BLaER1 treated with 17β-estradiol and CSF1 and Interleukin-3, amounts not matched to agents 10 nM and 100 nM (cell line): ENCODE measurements at regions not wholly inside any gene's neighbourhood (a gene's known extent, or its start where the extent isn't known, plus 50 kb on each side); places are given as distances from the start of the nearest gene placed in this dataset.
"Not testable (repeated sequence)": the region's sequence is repeated elsewhere in the genome, so short reads cannot be mapped to it uniquely, and the experiment has no call there.

Experiments used
- H3K27ac ChIP-seq, 11 experiments: shearing (Covaris generic); formaldehyde crosslinking; 2 replicates each; pipeline ENCODE4 v1.8.1; 2022
- H3K27me3 ChIP-seq, 11 experiments: shearing (Covaris generic); formaldehyde crosslinking; 2 replicates each; pipeline ENCODE4 v1.8.1; 2022
- H3K36me3 ChIP-seq, 11 experiments: shearing (Covaris generic); formaldehyde crosslinking; 2 replicates each; pipeline ENCODE4 v1.8.1; 2022
- H3K4me1 ChIP-seq, 10 experiments: shearing (Covaris generic); formaldehyde crosslinking; 2 replicates each; pipeline ENCODE4 v1.8.1; 2022
- H3K4me2 ChIP-seq, 11 experiments: shearing (Covaris generic); formaldehyde crosslinking; 2 replicates each; pipeline ENCODE4 v1.8.1; 2022
- H3K4me3 ChIP-seq, 10 experiments: shearing (Covaris generic); formaldehyde crosslinking; 2 replicates each; pipeline ENCODE4 v1.8.1; 2022
- H3K9ac ChIP-seq, 11 experiments: shearing (Covaris generic); formaldehyde crosslinking; 2 replicates each; pipeline ENCODE4 v1.8.1; 2022
- H3K9me3 ChIP-seq, 11 experiments: shearing (Covaris generic); formaldehyde crosslinking; replicated peaks in 1 of 11; 2 replicates each; pipeline ENCODE4 v1.8.1; 2022
- H4K20me1 ChIP-seq, 11 experiments: shearing (Covaris generic); formaldehyde crosslinking; 2 replicates each; pipeline ENCODE4 v1.8.1; 2022
- Cebpa-rat ChIP-seq, 11 experiments: shearing (Covaris generic); IDR thresholded peaks; 2 replicates each; pipeline ENCODE4 v1.8.1; 2022

- no peak for TF ChIP-seq Cebpa-rat (IDR thresholded peaks at IDR 0.05)
- Histone ChIP-seq H3K27me3 (no peaks in the 10 kb centered on the region), H3K4me2 (no peak overlapping the region), H3K27ac (no peak overlapping the region), H3K4me3 (no peak overlapping the region), H3K4me1 (no peaks in the 10 kb centered on the region), H3K9ac (no peak overlapping the region), H3K9me3 (peaks cover 2 to 32% (median 16%) of the 10 kb centered on the region in 11 experiments; a peak in 21 of 22 replicates), H3K36me3 (no peaks in the 10 kb centered on the region), H4K20me1 (no peaks in the 10 kb centered on the region)
Observed at GRCh38 chr10:113485736-113486135, 67.1 kb upstream of the HABP2 start.

GRCh38 chr10:113486531-113486930 lies 66.3 kb upstream of the HABP2 start:
- no peak overlapping the region for H3K4me3 ChIP-seq
- H3K4me1 ChIP-seq, result no peaks in the 10 kb centered on the region
- no peak for TF ChIP-seq Cebpa-rat (IDR thresholded peaks at IDR 0.05)
- no peaks in the 10 kb centered on the region for H3K27me3 ChIP-seq
- no peak overlapping the region for H3K4me2 ChIP-seq
- no peak overlapping the region for H3K9ac ChIP-seq
- no peaks in the 10 kb centered on the region for H4K20me1 ChIP-seq
- no peaks in the 10 kb centered on the region for H3K36me3 ChIP-seq
- peaks cover 0 to 24% (median 8%) of the 10 kb centered on the region in 11 experiments; a peak in 11 of 22 replicates for H3K9me3 ChIP-seq
- no peak overlapping the region for H3K27ac ChIP-seq

- H3K27me3 ChIP-seq, result no peaks in the 10 kb centered on the region
- H3K4me1 ChIP-seq, result no peaks in the 10 kb centered on the region
- no peak overlapping the region for H3K4me2 ChIP-seq
- H3K36me3 ChIP-seq, result no peaks in the 10 kb centered on the region
- H3K9ac ChIP-seq, result no peak overlapping the region
- no peaks in the 10 kb centered on the region for H4K20me1 ChIP-seq
- H3K9me3 ChIP-seq, result peaks cover 0 to 18% (median 6%) of the 10 kb centered on the region in 11 experiments; a peak in 6 of 22 replicates
- H3K4me3 ChIP-seq, result no peak overlapping the region
- H3K27ac ChIP-seq, result no peak overlapping the region
- TF ChIP-seq Cebpa-rat (IDR thresholded peaks at IDR 0.05), result no peak
Observed at GRCh38 chr10:113487154-113487553, 65.7 kb upstream of the HABP2 start.

- Histone ChIP-seq H3K9me3 (peaks cover 0 to 11% (median 6%) of the 10 kb centered on the region in 11 experiments; a peak in 4 of 22 replicates), H3K9ac (no peak overlapping the region), H3K4me1 (no peaks in the 10 kb centered on the region), H3K36me3 (no peaks in the 10 kb centered on the region), H3K4me3 (no peak overlapping the region), H3K27ac (no peak overlapping the region), H4K20me1 (no peaks in the 10 kb centered on the region), H3K4me2 (no peak overlapping the region), H3K27me3 (no peaks in the 10 kb centered on the region)
- no peak for TF ChIP-seq Cebpa-rat (IDR thresholded peaks at IDR 0.05)
Observed at GRCh38 chr10:113488186-113488585, 64.7 kb upstream of the HABP2 start.

- not testable (repeated sequence) for H3K9me3 ChIP-seq, H3K9ac ChIP-seq, H3K4me3 ChIP-seq, H4K20me1 ChIP-seq, H3K4me1 ChIP-seq, H3K27me3 ChIP-seq, H3K36me3 ChIP-seq, H3K4me2 ChIP-seq, H3K27ac ChIP-seq
Observed at GRCh38 chr10:113489522-113489921, 63.3 kb upstream of the HABP2 start.

GRCh38 chr10:113491967-113492565 lies 60.8 kb upstream of the HABP2 start:
- TF ChIP-seq Cebpa-rat (IDR thresholded peaks at IDR 0.05), result no peak
- no peaks in the 10 kb centered on the region for H3K27me3 ChIP-seq
- H3K4me3 ChIP-seq, result no peak overlapping the region
- peaks cover 0 to 5% (median 0%) of the 10 kb centered on the region in 11 experiments; a peak in 1 of 22 replicates for H3K9me3 ChIP-seq
- H3K27ac ChIP-seq, result no peak overlapping the region
- no peak overlapping the region for H3K4me2 ChIP-seq
- no peak overlapping the region for H3K9ac ChIP-seq
- no peaks in the 10 kb centered on the region for H4K20me1 ChIP-seq
- no peaks in the 10 kb centered on the region for H3K36me3 ChIP-seq
- peaks cover 0 to 12% (median 0%) of the 10 kb centered on the region in 10 experiments; a peak in 6 of 20 replicates for H3K4me1 ChIP-seq

GRCh38 chr10:113493195-113493594 lies 59.7 kb upstream of the HABP2 start:
- no peak overlapping the region for H3K27ac ChIP-seq
- H3K4me1 ChIP-seq, result peaks cover 0 to 18% (median 0%) of the 10 kb centered on the region in 10 experiments; a peak in 6 of 20 replicates
- no peak overlapping the region for H3K4me3 ChIP-seq
- H4K20me1 ChIP-seq, result no peaks in the 10 kb centered on the region
- TF ChIP-seq Cebpa-rat (IDR thresholded peaks at IDR 0.05), result no peak
- H3K4me2 ChIP-seq, result no peak overlapping the region
- no peak overlapping the region for H3K9ac ChIP-seq
- no peaks in the 10 kb centered on the region for H3K27me3 ChIP-seq
- no peaks in the 10 kb centered on the region for H3K9me3 ChIP-seq
- H3K36me3 ChIP-seq, result no peaks in the 10 kb centered on the region

GRCh38 chr10:113493882-113494301 lies 59.0 kb upstream of the HABP2 start:
- no peak for TF ChIP-seq Cebpa-rat (IDR thresholded peaks at IDR 0.05)
- Histone ChIP-seq H3K27me3 (no peaks in the 10 kb centered on the region), H3K27ac (no peak overlapping the region), H3K4me3 (no peak overlapping the region), H3K4me2 (no peak overlapping the region), H3K9me3 (no peaks in the 10 kb centered on the region), H3K36me3 (no peaks in the 10 kb centered on the region), H3K4me1 (peaks cover 0 to 25% (median 5%) of the 10 kb centered on the region in 10 experiments; a peak in 16 of 20 replicates), H3K9ac (no peak overlapping the region), H4K20me1 (no peaks in the 10 kb centered on the region)

- H3K4me3 ChIP-seq, result no peak overlapping the region
- no peaks in the 10 kb centered on the region for H3K36me3 ChIP-seq
- H3K4me1 ChIP-seq, result peaks cover 0 to 34% (median 11%) of the 10 kb centered on the region in 10 experiments; a peak in 16 of 20 replicates
- H4K20me1 ChIP-seq, result no peaks in the 10 kb centered on the region
- no peak overlapping the region for H3K4me2 ChIP-seq
- no peak overlapping the region for H3K9ac ChIP-seq
- H3K27ac ChIP-seq, result no peak overlapping the region
- H3K9me3 ChIP-seq, result no peaks in the 10 kb centered on the region
- no peaks in the 10 kb centered on the region for H3K27me3 ChIP-seq
- no peak for TF ChIP-seq Cebpa-rat (IDR thresholded peaks at IDR 0.05)
Observed at GRCh38 chr10:113494761-113495160, 58.1 kb upstream of the HABP2 start.

- no peak overlapping the region for H3K27ac ChIP-seq
- H3K4me1 ChIP-seq, result peaks cover 0 to 38% (median 11%) of the 10 kb centered on the region in 10 experiments; a peak in 16 of 20 replicates
- H3K4me3 ChIP-seq, result no peak overlapping the region
- no peaks in the 10 kb centered on the region for H3K27me3 ChIP-seq
- no peaks in the 10 kb centered on the region for H4K20me1 ChIP-seq
- no peak for TF ChIP-seq Cebpa-rat (IDR thresholded peaks at IDR 0.05)
- no peak overlapping the region for H3K9ac ChIP-seq
- no peaks in the 10 kb centered on the region for H3K36me3 ChIP-seq
- H3K4me2 ChIP-seq, result no peak overlapping the region
- no peaks in the 10 kb centered on the region for H3K9me3 ChIP-seq
Observed at GRCh38 chr10:113495553-113495952, 57.3 kb upstream of the HABP2 start.
